ENCODE measurements at regions not wholly inside any gene's neighbourhood (a gene's known extent, or its start where the extent isn't known, plus 50 kb on each side); places are given as distances from the start of the nearest gene placed in this dataset.

- TF ChIP-seq RXRA (IDR thresholded peaks at IDR 0.05; ENCODE audit: insufficient read depth, low read depth, low read length) (no peak), POU5F1 (IDR thresholded peaks at IDR 0.05; ENCODE audit: low read depth, low read length) (no peak)
Measured at GRCh38 chr4:111435986-111436744, 709.1 kb upstream of the FAM241A start (continued).
